HFF-Myc (cell line): ENCODE measurements at regions not wholly inside any gene's neighbourhood (a gene's known extent, or its start where the extent isn't known, plus 50 kb on each side); places are given as distances from the start of the nearest gene placed in this dataset.

Experiments
- DNase-seq: peaks from one replicate; pipeline ENCODE4 v3.0.0-alpha.2; 2011; ENCODE audit warnings: low read depth; ENCODE audit errors: extremely low read depth
- H3K4me3 ChIP-seq: replicated peaks from 2 replicates; pipeline ENCODE4 v1.5.1; 2011; ENCODE audit warnings: low read depth, mild to moderate bottlenecking, control low read depth, low read length
- CTCF ChIP-seq: IDR thresholded peaks from 2 replicates; pipeline ENCODE4 v1.5.1; 2012; ENCODE audit warnings: mild to moderate bottlenecking, low read depth, low read length, control low read depth; ENCODE audit errors: missing control alignments

GRCh38 chr9:117945286-117945685, 241.1 kb downstream of the TLR4 start:
- no peak overlapping the region for H3K4me3 ChIP-seq
- TF ChIP-seq CTCF: no peak
- no peak for DNase-seq

GRCh38 chr9:117951127-117951526, 246.9 kb downstream of the TLR4 start:
- DNase-seq: no peak
- no peak overlapping the region for H3K4me3 ChIP-seq
- no peak for TF ChIP-seq CTCF

- no peak for DNase-seq
- no peak overlapping the region for H3K4me3 ChIP-seq
- no peak for TF ChIP-seq CTCF
Measured at GRCh38 chr9:117952581-117952980, 248.4 kb downstream of the TLR4 start.

GRCh38 chr9:117957267-117957666, 253.1 kb downstream of the TLR4 start:
- no peak for DNase-seq
- no peak overlapping the region for H3K4me3 ChIP-seq
- no peak for TF ChIP-seq CTCF

- no peak for TF ChIP-seq CTCF
- no peak overlapping the region for H3K4me3 ChIP-seq
- DNase-seq: no peak
Measured at GRCh38 chr9:117958726-117959125, 254.5 kb downstream of the TLR4 start.

- no peak for DNase-seq
- TF ChIP-seq CTCF: no peak
- H3K4me3 ChIP-seq: no peak overlapping the region
Measured at GRCh38 chr9:117963493-117964090, 259.4 kb downstream of the TLR4 start.
